HG03565 (cell line): ENCODE measurements at regions not wholly inside any gene's neighbourhood (a gene's known extent, or its start where the extent isn't known, plus 50 kb on each side); places are given as distances from the start of the nearest gene placed in this dataset.
"Not testable (repeated sequence)": the region's sequence is repeated elsewhere in the genome, so short reads cannot be mapped to it uniquely, and the experiment has no call there.

ENCODE experiments used
- ATAC-seq: cut with Tn5 transposase; IDR thresholded peaks from one replicate; pipeline ENCODE4 v1.9.1; 2021; ENCODE audit warnings: mild to moderate bottlenecking, moderate library complexity; ENCODE audit not compliant: unreplicated experiment

DNA sequence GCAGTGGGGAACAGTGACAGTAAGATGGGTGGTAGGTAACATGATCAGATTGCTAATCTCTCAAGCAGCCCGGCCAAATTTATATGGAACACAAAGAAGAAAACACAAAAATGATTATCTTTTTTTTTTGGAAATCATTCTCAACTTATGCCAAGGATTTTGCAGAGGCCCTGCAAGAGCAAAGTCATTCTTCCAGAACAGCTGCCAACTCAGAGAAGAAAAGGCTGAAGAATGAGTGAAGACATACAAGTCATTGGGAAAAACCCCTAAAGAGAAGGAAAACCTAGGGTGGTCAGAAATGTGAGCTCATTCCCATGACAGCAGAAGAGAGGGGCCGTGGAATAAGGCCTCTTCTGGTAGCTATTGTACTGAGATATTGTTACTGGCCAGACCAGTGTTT is 246.7 kb downstream of the SHOX2 start:
- no peak for ATAC-seq

DNA sequence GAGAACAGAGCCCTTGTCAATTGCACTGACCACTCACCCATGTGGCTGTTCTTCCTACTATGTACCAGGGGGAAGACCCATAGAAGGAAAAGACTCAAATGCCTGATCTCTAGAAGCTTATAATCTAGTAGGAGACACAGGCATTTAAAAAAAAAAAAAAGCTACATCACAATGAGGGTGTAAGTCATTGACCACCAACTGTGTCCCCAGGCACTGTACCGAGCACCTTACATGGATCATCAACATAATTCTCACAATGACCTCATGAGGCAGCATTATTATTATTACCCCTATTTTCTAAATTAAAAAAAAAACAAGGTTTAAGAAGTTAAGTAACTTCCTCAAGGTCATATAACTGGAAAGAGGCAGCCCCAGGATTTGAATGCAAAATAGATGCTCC is 247.4 kb downstream of the SHOX2 start:
- no peak for ATAC-seq

GRCh38 chr3:157857440-157857839 is 248.8 kb downstream of the SHOX2 start:
- ATAC-seq, result no peak

DNA sequence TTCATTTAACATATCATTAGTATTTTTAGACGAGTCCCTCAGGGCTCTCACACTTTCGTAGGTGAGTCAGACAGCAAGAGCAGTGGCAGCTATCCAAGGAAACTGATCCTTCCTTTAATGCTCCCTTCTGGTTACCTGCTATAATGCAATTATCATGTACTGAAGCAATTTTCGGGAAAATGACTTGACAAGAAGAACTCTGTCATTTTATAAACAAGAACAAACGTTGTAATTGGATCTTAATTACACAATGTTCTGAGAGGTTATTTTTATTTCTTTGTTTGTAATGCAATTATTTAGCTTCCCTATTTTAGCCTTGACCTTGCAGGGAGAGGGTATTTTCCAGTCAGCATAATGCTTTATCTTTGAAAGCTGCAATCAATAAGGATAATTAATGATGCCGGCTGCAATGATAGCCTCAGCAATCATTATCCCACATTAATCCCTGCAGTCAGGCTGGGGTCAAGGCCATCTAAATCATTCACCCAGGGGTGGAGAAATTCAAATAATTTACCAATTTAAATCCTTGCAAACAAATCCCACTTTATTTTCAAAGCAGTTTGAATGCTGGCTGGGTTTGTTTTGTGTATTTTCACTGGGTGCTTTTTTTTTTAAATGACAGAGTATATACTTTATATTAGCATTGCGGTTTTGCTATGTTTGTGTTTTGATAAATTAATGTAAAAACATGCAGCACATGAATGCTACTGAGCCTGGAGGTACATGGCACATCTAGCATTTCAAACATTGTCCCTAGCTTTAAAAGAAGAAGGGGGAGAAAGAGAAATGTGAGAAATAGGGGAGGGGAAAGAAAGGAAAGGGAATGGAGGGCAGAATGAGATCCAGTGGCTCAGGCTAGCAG is 249.9 kb downstream of the SHOX2 start:
- ATAC-seq, result no peak

DNA sequence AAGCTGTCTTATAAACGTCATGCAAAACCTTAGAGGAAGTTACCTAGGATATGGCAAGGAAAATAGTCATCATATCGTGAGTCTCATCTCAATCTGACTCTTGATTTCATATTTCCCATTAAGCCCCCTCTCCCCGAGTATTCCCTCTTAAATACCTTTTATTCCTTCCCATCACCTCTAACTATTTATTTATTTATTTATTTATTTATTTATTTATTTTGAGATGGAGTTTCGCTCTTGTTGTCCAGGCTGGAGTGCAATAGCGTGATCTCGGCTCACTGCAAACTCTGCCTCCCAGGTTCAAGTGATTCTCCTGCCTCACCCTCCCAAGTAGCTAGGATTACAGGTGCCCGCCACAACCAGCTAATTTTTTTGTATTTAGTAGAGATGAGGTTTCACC is 260.4 kb downstream of the SHOX2 start:
- not testable (repeated sequence) for ATAC-seq

DNA sequence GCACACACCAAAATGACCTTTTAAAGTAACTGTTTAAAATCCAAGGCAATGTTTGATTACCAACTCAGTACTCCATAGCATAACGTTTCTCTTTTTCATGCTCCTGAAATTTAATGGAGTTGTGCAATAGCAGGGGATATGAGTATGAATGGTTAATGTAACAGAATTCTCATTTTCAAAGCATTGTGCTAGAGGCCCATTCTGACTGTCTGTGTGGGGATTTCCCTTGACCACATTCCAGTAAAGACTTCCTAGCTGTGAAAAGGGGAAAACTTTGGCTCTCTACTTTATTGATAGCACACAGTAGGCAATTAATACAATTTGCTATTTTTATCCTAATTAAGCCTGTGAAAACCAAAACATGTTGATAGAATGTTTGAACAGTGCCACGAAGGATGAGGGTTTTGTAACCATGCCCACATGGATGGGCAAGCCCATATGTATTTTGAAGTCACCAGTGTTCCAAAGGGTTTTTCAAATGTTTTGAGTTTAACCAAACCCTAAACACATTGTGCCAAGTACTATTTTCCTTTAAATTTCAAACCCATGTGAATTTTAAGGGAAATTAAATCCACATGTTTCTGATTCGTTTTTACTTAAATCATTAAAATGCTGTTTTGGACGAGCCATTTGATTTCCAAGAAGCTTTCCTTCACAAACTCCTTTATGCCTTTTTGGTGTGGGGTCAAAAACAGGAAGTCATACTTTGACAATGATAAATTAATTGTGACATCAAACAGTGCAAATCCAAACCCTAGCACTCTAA is 261.2 kb downstream of the SHOX2 start:
- ATAC-seq, result no peak

GRCh38 chr3:157844216-157844615 is 262.0 kb downstream of the SHOX2 start:
- ATAC-seq, result no peak

GRCh38 chr3:157841029-157841428 is 265.2 kb downstream of the SHOX2 start:
- no peak for ATAC-seq

DNA sequence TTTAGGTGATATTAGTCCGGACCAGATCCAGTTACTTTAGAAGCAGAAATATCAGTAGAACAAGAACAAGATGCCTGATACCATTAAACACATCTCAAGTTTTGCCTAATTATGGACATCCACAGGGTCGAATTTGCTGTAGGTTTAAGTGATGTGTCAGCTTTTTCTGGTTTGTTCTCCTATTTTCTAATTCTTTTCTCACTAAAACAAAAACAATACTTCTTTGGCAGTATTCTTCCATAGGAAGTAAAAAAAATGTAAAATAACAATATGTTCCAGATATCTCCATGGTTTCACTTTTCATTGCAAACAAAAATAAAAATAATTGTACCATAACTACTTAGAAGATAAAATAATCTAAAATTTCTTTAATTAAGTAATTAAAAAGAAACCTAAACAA is 265.7 kb downstream of the SHOX2 start:
- ATAC-seq, result no peak

GRCh38 chr3:157838457-157838856 is 267.8 kb downstream of the SHOX2 start:
- no peak for ATAC-seq

DNA sequence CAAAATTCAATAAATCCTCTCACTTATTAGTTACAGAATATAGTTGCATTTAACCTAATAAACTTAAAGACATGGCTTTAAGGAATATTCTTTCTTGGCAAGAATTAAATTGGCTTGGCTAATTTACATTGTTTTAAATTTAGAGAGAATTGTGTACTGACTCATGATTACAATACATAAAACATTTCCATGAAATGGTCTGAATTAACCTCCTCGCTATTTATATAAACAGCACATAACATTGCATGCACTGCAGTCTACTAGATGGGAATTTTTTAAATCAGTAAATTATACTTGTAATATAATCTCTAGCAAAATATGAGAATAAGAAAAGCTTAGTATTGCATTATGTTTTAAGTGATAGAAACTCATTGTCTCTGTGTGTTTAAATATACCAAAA is 268.9 kb downstream of the SHOX2 start:
- ATAC-seq, result no peak

DNA sequence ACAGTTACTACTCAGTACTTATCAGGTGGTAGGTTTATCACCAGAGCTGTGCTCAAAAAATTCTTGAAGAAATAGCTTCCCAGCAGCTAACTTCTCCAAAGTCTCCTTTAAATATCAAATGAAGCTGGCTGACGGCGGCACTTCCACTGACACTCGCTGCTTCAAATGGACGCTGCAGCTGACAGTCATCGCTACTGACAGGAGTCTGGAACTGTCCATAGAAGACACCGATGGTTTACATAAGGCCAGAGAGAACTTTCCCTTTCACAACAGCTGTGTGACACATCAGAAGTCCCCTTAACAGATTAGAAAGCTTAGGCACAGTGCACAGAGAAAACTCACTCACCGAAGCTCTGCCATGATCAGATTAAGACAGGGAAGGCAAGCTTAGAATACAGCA is 270.2 kb downstream of the SHOX2 start:
- ATAC-seq, result no peak

DNA sequence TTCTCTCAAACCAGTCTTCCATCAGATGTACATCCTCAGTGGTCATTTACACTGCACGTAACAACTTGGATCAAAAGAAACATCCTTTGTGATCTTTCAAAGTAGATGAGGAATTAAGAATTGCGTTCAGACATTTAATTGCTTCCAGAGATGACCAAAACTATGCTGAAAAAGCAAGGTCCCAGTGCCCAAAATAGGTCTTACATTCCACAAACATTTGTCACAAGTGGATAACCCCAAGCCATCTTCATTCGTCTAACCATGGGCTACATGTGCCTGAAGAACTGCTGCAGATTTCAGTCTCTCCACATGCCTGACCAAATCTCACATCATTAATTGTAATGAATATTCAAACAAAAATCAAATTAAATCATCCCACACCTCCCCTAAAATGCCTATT is 273.6 kb downstream of the SHOX2 start:
- ATAC-seq, result no peak

DNA sequence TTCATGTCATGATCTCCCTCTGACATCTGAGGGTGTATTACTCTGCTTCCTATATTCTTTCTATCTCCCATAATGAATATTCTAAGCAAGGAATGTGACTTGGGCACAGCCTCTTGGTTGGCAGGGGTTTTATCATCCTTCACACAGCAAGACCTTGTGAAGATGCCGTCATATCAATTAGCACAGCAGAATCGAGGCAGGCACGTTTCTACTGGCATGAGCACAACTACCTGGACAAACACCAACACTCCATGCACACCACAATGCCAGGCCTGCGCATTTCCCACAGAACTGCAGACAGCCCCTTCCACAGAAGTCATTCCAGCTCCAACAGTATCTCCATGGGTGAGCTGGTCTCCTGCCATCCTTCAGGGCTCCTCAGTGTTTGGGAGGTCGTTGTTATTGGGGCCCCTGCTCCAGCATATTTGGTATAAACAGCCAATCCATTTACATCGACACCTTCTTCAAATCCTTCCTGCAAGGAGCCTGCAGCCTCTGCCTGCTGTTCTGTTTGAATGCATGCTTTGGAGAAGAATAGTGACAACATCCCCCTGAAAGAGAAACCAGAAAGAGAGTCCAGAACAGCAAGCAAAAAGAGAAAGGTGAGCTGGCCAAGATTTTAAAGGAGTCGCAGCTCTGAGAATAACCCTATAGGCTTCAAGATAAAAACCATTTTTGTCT is 275.5 kb downstream of the SHOX2 start:
- ATAC-seq, result no peak

GRCh38 chr3:157829786-157830185 is 276.4 kb downstream of the SHOX2 start:
- no peak for ATAC-seq

DNA sequence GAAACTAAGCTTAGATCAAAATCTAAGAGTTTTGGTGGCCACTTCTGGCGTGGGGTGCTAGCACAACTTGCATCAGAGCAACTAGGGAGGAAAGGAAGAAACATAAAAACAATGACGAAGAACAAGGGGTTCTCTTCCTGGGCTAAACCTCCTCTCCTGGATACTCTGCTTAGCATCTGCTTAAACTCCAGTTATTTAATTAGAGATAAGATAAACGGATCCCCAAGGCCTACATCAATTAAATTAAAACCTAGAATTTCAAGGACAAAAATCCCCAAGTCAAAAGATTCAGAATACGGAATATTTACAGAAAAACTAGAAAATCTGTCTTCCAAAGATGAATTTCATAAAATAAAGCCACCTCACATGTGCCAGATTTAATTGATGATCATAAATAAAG is 281.9 kb downstream of the SHOX2 start:
- no peak for ATAC-seq

GRCh38 chr3:157823050-157823449 is 283.2 kb downstream of the SHOX2 start:
- no peak for ATAC-seq

GRCh38 chr3:157820157-157820517 is 286.1 kb downstream of the SHOX2 start:
- no peak for ATAC-seq

DNA sequence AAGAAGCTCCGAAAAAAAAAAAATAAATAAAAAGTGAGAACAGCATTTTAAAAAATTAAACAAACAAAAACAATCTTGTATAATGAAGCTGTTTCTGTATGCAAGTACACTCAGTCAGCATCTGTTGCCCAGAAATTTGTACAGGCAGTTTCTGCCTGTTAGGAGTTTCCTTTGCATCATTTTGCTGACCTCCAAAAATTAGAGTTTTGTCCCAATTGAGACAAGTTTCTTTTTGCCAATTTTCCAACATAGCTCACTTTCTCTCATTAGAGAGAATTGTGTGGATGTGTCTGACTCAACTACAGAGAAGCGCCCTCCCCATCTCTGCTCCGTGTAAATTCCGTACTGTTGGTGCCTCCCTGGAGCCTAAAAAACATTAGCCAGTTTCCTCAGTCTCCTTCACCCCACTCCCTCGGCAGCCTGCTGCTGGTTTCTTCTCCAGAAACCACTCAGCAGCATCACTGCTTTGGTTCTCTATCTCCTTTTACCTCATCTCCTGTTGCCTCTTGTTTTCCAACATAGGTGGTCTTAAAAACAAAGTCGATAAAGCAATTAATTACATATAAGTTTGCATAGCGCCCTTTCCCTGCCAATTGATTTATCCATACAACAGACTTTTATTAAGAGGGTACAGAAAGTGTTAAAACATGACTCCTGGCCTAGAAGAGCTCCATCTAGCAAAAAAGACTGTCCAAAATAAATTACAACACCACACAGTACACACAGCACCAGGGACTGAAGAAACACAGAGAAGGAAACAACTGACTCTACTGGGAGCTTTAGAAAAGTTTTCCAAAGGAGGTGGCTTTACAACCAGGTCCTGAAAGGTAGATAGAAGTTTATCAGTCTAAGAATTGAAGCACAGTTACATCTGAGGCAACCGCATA is 286.7 kb downstream of the SHOX2 start:
- no peak for ATAC-seq

DNA sequence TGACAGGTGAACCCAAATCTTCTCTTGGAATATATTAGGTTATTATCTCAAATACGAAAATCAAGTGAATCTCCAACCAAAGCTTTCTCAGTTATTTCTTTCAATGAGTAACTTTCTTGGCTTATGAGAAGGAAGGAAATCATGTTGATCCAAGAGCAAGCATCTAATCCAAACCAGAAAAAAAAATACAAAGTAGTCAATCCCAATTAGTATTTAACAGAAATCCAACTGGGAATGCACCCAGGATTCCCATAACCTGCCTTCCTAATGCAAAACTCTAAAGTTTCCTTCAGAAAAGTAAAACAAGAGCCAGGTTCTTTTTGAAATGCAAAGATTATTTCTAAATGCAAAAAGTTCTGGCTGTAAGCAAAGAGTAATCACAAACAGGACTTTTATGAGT is 289.3 kb downstream of the SHOX2 start:
- no peak for ATAC-seq

- ATAC-seq, result no peak
Observed at GRCh38 chr3:157816296-157816695, 289.9 kb downstream of the SHOX2 start.
